ENCODE measurements at regions not wholly inside any gene's neighbourhood (a gene's known extent, or its start where the extent isn't known, plus 50 kb on each side); places are given as distances from the start of the nearest gene placed in this dataset.

GRCh38 chr16:17619261-17619660 lies 148.5 kb upstream of the XYLT1 start:
- TF ChIP-seq CTCF (IDR thresholded peaks at IDR 0.05): no peak
- TF ChIP-seq ZBTB21 (CRISPR knock-in tag; IDR thresholded peaks at IDR 0.05; ENCODE audit: borderline replicate concordance): no peak
- no peak for TF ChIP-seq NR1H2 (CRISPR knock-in tag; IDR thresholded peaks at IDR 0.05)
- no peak for TF ChIP-seq ESRRA (CRISPR knock-in tag; IDR thresholded peaks at IDR 0.05; ENCODE audit: borderline replicate concordance)
- TF ChIP-seq ELF4 (CRISPR knock-in tag; IDR thresholded peaks at IDR 0.05; ENCODE audit: low read depth): no peak
- TF ChIP-seq USF1 (CRISPR knock-in tag; IDR thresholded peaks at IDR 0.05): no peak
- no peak for TF ChIP-seq MXD4 (CRISPR knock-in tag; IDR thresholded peaks at IDR 0.05; ENCODE audit: borderline replicate concordance)
- TF ChIP-seq ZSCAN18 (CRISPR knock-in tag; IDR thresholded peaks at IDR 0.05): no peak
- TF ChIP-seq FOXK1 (CRISPR knock-in tag; IDR thresholded peaks at IDR 0.05): no peak

Measured in WTC11 (cell line).